Liver (tissue), 7 donors: ENCODE measurements at regions not wholly inside any gene's neighbourhood (a gene's known extent, or its start where the extent isn't known, plus 50 kb on each side); places are given as distances from the start of the nearest gene placed in this dataset.

ENCODE experiments used
- DNase-seq: peaks from one replicate; pipeline ENCODE4 v3.0.0-alpha.2; 2017; ENCODE audit warnings: low spot score
- H3K27ac ChIP-seq, 2 donors: one replicate each; pipeline ENCODE4 v1.7.0; 2013; ENCODE audit warnings: inconsistent platforms in 2 of 2, low read length in 2 of 2, control low read depth in 1 of 2, low read depth in 1 of 2, mild to moderate bottlenecking in 1 of 2
- H3K27me3 ChIP-seq, 4 donors: one replicate each; pipeline versions ENCODE4 v1.6.1 to v1.7.0; 2013; ENCODE audit warnings: low read length in 3 of 4, inconsistent platforms in 1 of 4, mild to moderate bottlenecking in 1 of 4, moderate library complexity in 1 of 4; ENCODE audit not compliant: control insufficient read depth in 4 of 4, insufficient read depth in 4 of 4
- H3K36me3 ChIP-seq, 4 donors: one replicate each; pipeline versions ENCODE4 v1.6.1 to v1.7.0; 2013; ENCODE audit warnings: low read length in 3 of 4, mild to moderate bottlenecking in 3 of 4, low read depth in 1 of 4, moderate library complexity in 1 of 4; ENCODE audit not compliant: control insufficient read depth in 4 of 4, insufficient read depth in 3 of 4
- H3K4me1 ChIP-seq, 4 donors: one replicate each; pipeline versions ENCODE4 v1.6.1 to v1.7.0; 2013; ENCODE audit warnings: low read length in 3 of 4, mild to moderate bottlenecking in 3 of 4, moderate library complexity in 1 of 4; ENCODE audit not compliant: control insufficient read depth in 4 of 4, insufficient read depth in 4 of 4
- H3K4me3 ChIP-seq, 3 donors: one replicate each; pipeline versions ENCODE4 v1.6.1 to v1.7.0; 2013; ENCODE audit warnings: low read length in 3 of 3, control low read depth in 1 of 3, low read depth in 1 of 3, mild to moderate bottlenecking in 1 of 3
- H3K9ac ChIP-seq, 2 donors: one replicate each; pipeline ENCODE4 v1.7.0; 2013; ENCODE audit warnings: low read length in 2 of 2, mild to moderate bottlenecking in 2 of 2, moderate library complexity in 2 of 2, control low read depth in 1 of 2, low read depth in 1 of 2
- H3K9me3 ChIP-seq, 4 donors: one replicate each; pipeline versions ENCODE4 v1.6.1 to v1.7.0; 2013; ENCODE audit warnings: low read length in 3 of 4; ENCODE audit not compliant: control insufficient read depth in 4 of 4
- EGR1 ChIP-seq, 2 donors: IDR thresholded peaks; 2 replicates each; pipeline ENCODE4 v1.6.1; 2016 to 2018; ENCODE audit warnings: antibody characterized with exemption in 2 of 2, low read depth in 2 of 2
- FOXA1 ChIP-seq: IDR thresholded peaks from 2 replicates; pipeline ENCODE4 v1.6.1; 2016; ENCODE audit warnings: antibody characterized with exemption
- FOXA2 ChIP-seq: IDR thresholded peaks from 2 replicates; pipeline ENCODE4 v1.6.1; 2016; ENCODE audit warnings: antibody characterized with exemption
- GABPA ChIP-seq, 2 donors: IDR thresholded peaks in 1 of 2; conservative IDR thresholded peaks in 1 of 2; 2 replicates each; pipeline ENCODE4 v1.6.1; 2016; ENCODE audit warnings: antibody characterized with exemption in 2 of 2, mild to moderate bottlenecking in 1 of 2, moderate library complexity in 1 of 2
- HNF4A ChIP-seq, 2 donors: conservative IDR thresholded peaks; 2 replicates each; pipeline ENCODE4 v1.6.1; 2016; ENCODE audit warnings: antibody characterized with exemption in 2 of 2, mild to moderate bottlenecking in 2 of 2
- HNF4G ChIP-seq: IDR thresholded peaks from 2 replicates; pipeline ENCODE4 v1.6.1; 2016; ENCODE audit warnings: antibody characterized with exemption
- NR2F2 ChIP-seq: IDR thresholded peaks from 2 replicates; pipeline ENCODE4 v1.6.1; 2016; ENCODE audit warnings: antibody characterized with exemption
- RAD21 ChIP-seq, 2 donors: IDR thresholded peaks; 2 replicates each; pipeline ENCODE4 v1.6.1; 2016; ENCODE audit warnings: antibody characterized with exemption in 2 of 2, mild to moderate bottlenecking in 2 of 2
- RXRA ChIP-seq, 2 donors: IDR thresholded peaks; 2 replicates each; pipeline ENCODE4 v1.6.1; 2017 to 2018; ENCODE audit warnings: antibody characterized with exemption in 2 of 2, mild to moderate bottlenecking in 1 of 2
- SP1 ChIP-seq: IDR thresholded peaks from 2 replicates; pipeline ENCODE4 v1.6.1; 2018; ENCODE audit warnings: antibody characterized with exemption, mild to moderate bottlenecking
- YY1 ChIP-seq: IDR thresholded peaks from 2 replicates; pipeline ENCODE4 v1.6.1; 2016; ENCODE audit warnings: antibody characterized with exemption, mild to moderate bottlenecking
- WGBS: extraction: QIAGEN DNeasy Blood & Tissue Kit; methylation state at CpG from one replicate; pipeline ENCODE4 v1.1.7; 2013; 5-methylcytosine and 5-hydroxymethylcytosine counted together
- TF ChIP-seq, protein P1 (sequence below): IDR thresholded peaks from 2 replicates; pipeline ENCODE4 v1.6.1; 2016; ENCODE audit warnings: antibody characterized with exemption
- TF ChIP-seq, protein P2 (sequence below): IDR thresholded peaks from 2 replicates; pipeline ENCODE4 v1.6.1; 2016; ENCODE audit warnings: antibody characterized with exemption
- donor health status: healthy.
- donor health status: healthy.
- donor health status: healthy.
- donor health status: healthy.

DNA sequence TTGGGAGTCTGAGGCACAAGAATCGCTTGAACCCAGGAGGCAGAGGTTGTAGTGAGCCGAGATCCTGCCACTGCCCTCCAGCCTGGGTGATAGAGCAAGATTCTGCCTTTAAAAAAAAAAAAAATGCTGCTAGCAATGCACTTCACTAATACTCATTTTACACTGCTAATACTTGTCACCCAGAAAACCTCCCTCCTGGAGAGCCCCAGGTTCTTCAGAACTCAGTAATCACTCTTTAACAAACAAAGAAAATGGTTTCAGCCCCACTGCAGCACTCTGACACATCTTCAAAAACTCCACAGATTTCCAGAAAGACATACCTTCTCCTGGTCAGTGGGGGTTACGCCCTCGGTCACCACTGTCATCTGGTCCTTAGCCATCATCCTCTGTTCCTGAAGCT is 366.7 kb downstream of the SHQ1 start:
- Histone ChIP-seq H3K4me3 (no peak overlapping the region), H3K27me3 (no peaks in the 10 kb centered on the region), H3K9ac (no peak overlapping the region), H3K36me3 (no peaks in the 10 kb centered on the region), H3K9me3 (no peaks in the 10 kb centered on the region), H3K4me1 (peaks cover 0 to 5% (median 4%) of the 10 kb centered on the region in 4 donors), H3K27ac (no peak overlapping the region)
- TF ChIP-seq, protein P1, sequence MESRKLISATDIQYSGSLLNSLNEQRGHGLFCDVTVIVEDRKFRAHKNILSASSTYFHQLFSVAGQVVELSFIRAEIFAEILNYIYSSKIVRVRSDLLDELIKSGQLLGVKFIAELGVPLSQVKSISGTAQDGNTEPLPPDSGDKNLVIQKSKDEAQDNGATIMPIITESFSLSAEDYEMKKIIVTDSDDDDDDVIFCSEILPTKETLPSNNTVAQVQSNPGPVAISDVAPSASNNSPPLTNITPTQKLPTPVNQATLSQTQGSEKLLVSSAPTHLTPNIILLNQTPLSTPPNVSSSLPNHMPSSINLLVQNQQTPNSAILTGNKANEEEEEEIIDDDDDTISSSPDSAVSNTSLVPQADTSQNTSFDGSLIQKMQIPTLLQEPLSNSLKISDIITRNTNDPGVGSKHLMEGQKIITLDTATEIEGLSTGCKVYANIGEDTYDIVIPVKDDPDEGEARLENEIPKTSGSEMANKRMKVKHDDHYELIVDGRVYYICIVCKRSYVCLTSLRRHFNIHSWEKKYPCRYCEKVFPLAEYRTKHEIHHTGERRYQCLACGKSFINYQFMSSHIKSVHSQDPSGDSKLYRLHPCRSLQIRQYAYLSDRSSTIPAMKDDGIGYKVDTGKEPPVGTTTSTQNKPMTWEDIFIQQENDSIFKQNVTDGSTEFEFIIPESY, result no peak
- 96% methylated on average over 4 of the region's 4 CpGs for WGBS
- DNase-seq, result no peak

DNA sequence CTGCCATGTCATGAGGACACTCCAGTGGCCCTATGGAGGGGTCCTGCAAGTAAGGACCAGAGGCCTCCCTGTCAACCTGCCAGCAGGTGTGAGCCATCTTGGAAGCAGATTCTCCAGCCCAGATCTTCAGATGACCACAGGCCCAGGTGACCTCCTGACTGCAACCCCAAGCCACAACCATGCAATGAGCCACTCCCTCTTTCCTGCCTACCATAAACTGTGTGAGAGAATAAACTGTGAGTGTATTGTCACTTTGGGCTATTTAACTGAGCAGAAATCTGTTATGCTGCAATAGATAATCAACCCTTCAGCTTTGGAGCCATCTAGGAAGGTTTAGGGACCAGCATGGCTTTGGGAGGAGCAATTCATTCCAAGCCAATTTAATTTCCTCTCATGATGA is 367.9 kb downstream of the SHQ1 start:
- TF ChIP-seq GABPA (IDR thresholded peaks at IDR 0.05 in 1 of 2, conservative IDR thresholded peaks at IDR 0.05 in 1 of 2), result no peak
- TF ChIP-seq HNF4G, result no peak
- TF ChIP-seq SP1, result no peak
- TF ChIP-seq NR2F2, result no peak
- TF ChIP-seq YY1, result no peak
- no peak for TF ChIP-seq RAD21 (IDR thresholded peaks at IDR 0.05)
- TF ChIP-seq EGR1 (IDR thresholded peaks at IDR 0.05; ENCODE audit: low read depth in 2 of 2), result no peak
- Histone ChIP-seq H3K9ac (no peak overlapping the region), H3K4me1 (peaks cover 0 to 14% (median 9%) of the 10 kb centered on the region in 4 donors), H3K27ac (no peak overlapping the region), H3K4me3 (no peak overlapping the region), H3K36me3 (no peaks in the 10 kb centered on the region), H3K9me3 (no peaks in the 10 kb centered on the region), H3K27me3 (no peaks in the 10 kb centered on the region)
- no peak for DNase-seq

DNA sequence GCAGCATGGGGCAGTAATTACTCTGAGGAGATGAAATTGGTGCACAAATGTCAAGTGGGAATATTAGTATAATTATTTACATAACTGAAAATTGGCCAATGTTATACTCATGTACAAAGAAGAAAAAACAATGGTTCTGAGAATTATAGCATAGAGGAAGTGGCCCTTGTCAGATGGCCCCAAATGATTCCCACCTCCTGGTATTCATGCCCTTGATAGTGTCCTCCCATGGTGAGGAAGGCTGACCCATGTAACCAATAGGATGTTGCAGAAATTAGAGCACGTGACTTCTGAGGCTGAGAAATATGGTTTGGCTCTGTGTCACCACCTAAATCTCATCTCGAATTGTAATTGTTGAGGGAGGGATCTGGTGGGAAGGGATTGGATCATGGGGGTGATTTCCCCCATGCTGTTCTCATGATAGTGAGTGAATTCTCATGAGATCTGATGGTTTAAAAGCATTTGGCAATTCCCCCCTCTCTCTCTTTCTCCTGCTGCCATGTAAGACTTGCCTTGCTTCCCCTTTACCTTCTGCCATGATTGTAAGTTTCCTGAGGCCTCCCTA is 368.5 kb downstream of the SHQ1 start:
- H3K9ac ChIP-seq, result no peak overlapping the region
- no peaks in the 10 kb centered on the region for H3K36me3 ChIP-seq
- peaks cover 0 to 19% (median 16%) of the 10 kb centered on the region in 4 donors for H3K4me1 ChIP-seq
- no peaks in the 10 kb centered on the region for H3K27me3 ChIP-seq
- TF ChIP-seq EGR1 (IDR thresholded peaks at IDR 0.05; ENCODE audit: low read depth in 2 of 2), result no peak
- TF ChIP-seq SP1, result no peak
- TF ChIP-seq GABPA (IDR thresholded peaks at IDR 0.05 in 1 of 2, conservative IDR thresholded peaks at IDR 0.05 in 1 of 2), result no peak
- TF ChIP-seq RXRA (IDR thresholded peaks at IDR 0.05), result no peak
- no peak for TF ChIP-seq HNF4G
- TF ChIP-seq, protein P2, sequence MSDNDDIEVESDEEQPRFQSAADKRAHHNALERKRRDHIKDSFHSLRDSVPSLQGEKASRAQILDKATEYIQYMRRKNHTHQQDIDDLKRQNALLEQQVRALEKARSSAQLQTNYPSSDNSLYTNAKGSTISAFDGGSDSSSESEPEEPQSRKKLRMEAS, result no peak
- TF ChIP-seq, protein P1, result no peak
- TF ChIP-seq NR2F2, result no peak
- TF ChIP-seq FOXA1, result no peak
- TF ChIP-seq FOXA2, result no peak
- no peak for TF ChIP-seq HNF4A (conservative IDR thresholded peaks at IDR 0.05)
- H3K27ac ChIP-seq, result no peak overlapping the region
- no peak for DNase-seq
- 92% methylated on average over 2 of the region's 2 CpGs for WGBS
- no peaks in the 10 kb centered on the region for H3K9me3 ChIP-seq
- no peak overlapping the region for H3K4me3 ChIP-seq
